Endothelial cell of umbilical vein (primary cell): ENCODE measurements at regions not wholly inside any gene's neighbourhood (a gene's known extent, or its start where the extent isn't known, plus 50 kb on each side); places are given as distances from the start of the nearest gene placed in this dataset.

Experiments used
- BruUV-seq: library from RNA; stranded (reverse); fragments of 400-500 nt; replicated peaks from 2 replicates; lab custom pipeline; 2021; lab: Mats Ljungman, UMichigan
- CTCF ChIA-PET: fragments of 300-600, 350-600 bp; sonication (Branson Sonifier 250); formaldehyde crosslinking; loops from one replicate; lab custom pipeline; 2021; ENCODE audit warnings: antibody characterized with exemption, inconsistent platforms; lab: Charles Lee
- POLR2A ChIA-PET: fragments of 300-600, 350-600 bp; sonication (Branson Sonifier 250); formaldehyde crosslinking; loops from one replicate; lab custom pipeline; 2021; ENCODE audit warnings: antibody characterized with exemption, inconsistent platforms; lab: Charles Lee
- DNase-seq: peaks from one replicate; pipeline ENCODE4 v3.0.0-alpha.2; 2011; ENCODE audit warnings: low read depth, low spot score
- FAIRE-seq: peaks from 2 replicates; lab custom pipeline; 2011; peaks lifted over from hg19 to GRCh38; lab: Jason Lieb, UNC
- H2AFZ ChIP-seq: 2 replicates; pipeline ENCODE4 v1.6.0; 2012; ENCODE audit warnings: low read depth, low read length, control low read depth, inconsistent platforms
- H3K27ac ChIP-seq: 2 replicates; pipeline ENCODE4 v1.5.1; 2011; ENCODE audit warnings: low read depth, mild to moderate bottlenecking, control low read depth, low read length, moderate library complexity; ENCODE audit not compliant: insufficient read depth
- H3K27me3 ChIP-seq, 2 experiments: 2 replicates each; pipeline versions ENCODE4 v1.6.0 to v1.6.1; 2011; ENCODE audit warnings: low read length in 2 of 2, mixed read lengths in 1 of 2; ENCODE audit not compliant: control insufficient read depth in 2 of 2, insufficient read depth in 2 of 2
- H3K36me3 ChIP-seq, 2 experiments: 2 replicates in 1 of 2; 3 replicates in 1 of 2; pipeline ENCODE4 v1.5.1; 2011; ENCODE audit warnings: low read length in 2 of 2, mild to moderate bottlenecking in 1 of 2, moderate library complexity in 1 of 2; ENCODE audit not compliant: control insufficient read depth in 2 of 2, insufficient read depth in 2 of 2; ENCODE audit errors: extremely low read depth in 1 of 2
- H3K4me1 ChIP-seq: 3 replicates; pipeline ENCODE4 v1.5.1; 2011; ENCODE audit warnings: mild to moderate bottlenecking, low read length; ENCODE audit not compliant: control insufficient read depth, insufficient read depth; ENCODE audit errors: extremely low read depth
- H3K4me2 ChIP-seq: 2 replicates; pipeline ENCODE4 v1.6.1; 2011; ENCODE audit warnings: low read length, control low read depth, mixed read lengths; ENCODE audit not compliant: insufficient read depth
- H3K4me3 ChIP-seq, 3 experiments: fragments of 200-600 bp in 1 of 3; sonication (generic), shearing (Covaris generic) in 1 of 3; replicated peaks in 1 of 3; 2 replicates each; pipeline ENCODE4 v1.5.1; 2011 to 2016; ENCODE audit warnings: control low read depth in 3 of 3, low read length in 3 of 3, mild to moderate bottlenecking in 2 of 3, inconsistent platforms in 1 of 3, low read depth in 1 of 3, moderate library complexity in 1 of 3; ENCODE audit not compliant: insufficient read depth in 1 of 3
- H3K79me2 ChIP-seq: 2 replicates; pipeline ENCODE4 v1.6.0; 2012; ENCODE audit warnings: low read length, inconsistent platforms; ENCODE audit not compliant: control insufficient read depth, insufficient read depth
- H3K9ac ChIP-seq: replicated peaks from 2 replicates; pipeline ENCODE3; 2011; ENCODE audit warnings: low read length, control low read depth; ENCODE audit not compliant: insufficient read depth; ENCODE audit errors: extremely low read depth
- H3K9me1 ChIP-seq: replicated peaks from 3 replicates; pipeline ENCODE4 v1.6.0; 2011; ENCODE audit warnings: mild to moderate bottlenecking, low read length; ENCODE audit not compliant: control insufficient read depth, insufficient read depth; ENCODE audit errors: extremely low read depth
- H3K9me3 ChIP-seq: replicated peaks from 2 replicates; pipeline ENCODE4 v1.5.1; 2012; ENCODE audit warnings: low read length, inconsistent platforms; ENCODE audit not compliant: control insufficient read depth, insufficient read depth
- H4K20me1 ChIP-seq: replicated peaks from 2 replicates; pipeline ENCODE3; 2011; ENCODE audit warnings: mild to moderate bottlenecking, low read length; ENCODE audit not compliant: control insufficient read depth, insufficient read depth; ENCODE audit errors: extremely low read depth
- CTCF ChIP-seq, 2 donors: IDR thresholded peaks; 1 replicate in 1 of 2; 2 replicates in 1 of 2; pipeline ENCODE4 v1.5.1; 2011; ENCODE audit warnings: low read length in 2 of 2, mild to moderate bottlenecking in 2 of 2, moderate library complexity in 2 of 2, control low read depth in 1 of 2, inconsistent platforms in 1 of 2, low read depth in 1 of 2; ENCODE audit not compliant: insufficient read depth in 1 of 2; ENCODE audit errors: extremely low read depth in 1 of 2
- EZH2 ChIP-seq: IDR thresholded peaks from 2 replicates; pipeline ENCODE4 v1.6.1; 2012; ENCODE audit warnings: borderline replicate concordance, low read depth, mild to moderate bottlenecking, moderate library complexity, low read length, inconsistent platforms; ENCODE audit not compliant: severe bottlenecking
- GATA2 ChIP-seq: IDR thresholded peaks from 2 replicates; pipeline ENCODE4 v1.7.0; 2011; ENCODE audit warnings: low read depth, mild to moderate bottlenecking, moderate library complexity, mixed read lengths, low read length; ENCODE audit not compliant: insufficient read length, insufficient read depth
- POLR2AphosphoS5 ChIP-seq: IDR thresholded peaks from 2 replicates; pipeline ENCODE4 v1.6.1; 2012; ENCODE audit warnings: low read depth, mild to moderate bottlenecking, control low read depth, low read length, moderate library complexity; ENCODE audit not compliant: insufficient read depth
- dilution Hi-C: fragments of 300-500 bp; cut with MboI; formaldehyde crosslinking; loops from one replicate; pipeline ENCODE4 v1.15.0; 2019; ENCODE audit warnings: low sequenced_read_pairs; ENCODE audit not compliant: extremely low pct_ligation_motif_present
- intact Hi-C: fragments of 100-400 bp; cut with micrococcal nuclease; formaldehyde crosslinking; loops from one replicate; pipeline ENCODE4 v1.10.0; 2022

GRCh38 chr18:65983750-65984149 is 232.9 kb downstream of the CDH7 start:
- Histone ChIP-seq H3K9ac (no peak overlapping the region), H4K20me1 (no peaks in the 10 kb centered on the region), H3K9me3 (no peaks in the 10 kb centered on the region), H3K9me1 (no peaks in the 10 kb centered on the region), H3K27ac (no peak overlapping the region), H3K4me1 (no peaks in the 10 kb centered on the region), H3K4me2 (no peak overlapping the region), H3K79me2 (no peaks in the 10 kb centered on the region), H3K4me3 (no peak overlapping the region), H3K36me3 (no peaks in the 10 kb centered on the region), H2AFZ (no peak overlapping the region), H3K27me3 (no peaks in the 10 kb centered on the region)
- TF ChIP-seq EZH2: no peak
- no TSS peak for BruUV-seq
- dilution Hi-C loops: no loop called here
- peak; percentile 3 for DNase-seq
- intact Hi-C loops: no loop called here
- FAIRE-seq: no peak
- CTCF ChIA-PET: no interaction called here
- POLR2A ChIA-PET: no interaction called here

GRCh38 chr18:65975536-65975935 is 224.7 kb downstream of the CDH7 start:
- intact Hi-C loops: no loop called here
- no peak overlapping the region for H3K27ac ChIP-seq
- dilution Hi-C loops: no loop called here
- H3K27me3 ChIP-seq: no peaks in the 10 kb centered on the region
- H4K20me1 ChIP-seq: no peaks in the 10 kb centered on the region
- no peak overlapping the region for H2AFZ ChIP-seq
- DNase-seq: peak; percentile 2
- H3K9me3 ChIP-seq: no peaks in the 10 kb centered on the region
- H3K4me2 ChIP-seq: no peak overlapping the region
- no peak overlapping the region for H3K9ac ChIP-seq
- H3K36me3 ChIP-seq: no peaks in the 10 kb centered on the region
- TF ChIP-seq POLR2AphosphoS5 (no peak), GATA2 (no peak), CTCF (IDR thresholded peaks at IDR 0.05; ENCODE audit: extremely low read depth in 1 of 2, insufficient read depth in 1 of 2, low read depth in 1 of 2, low read length in 2 of 2) (no peak)
- no peaks in the 10 kb centered on the region for H3K9me1 ChIP-seq
- no peak for FAIRE-seq
- CTCF ChIA-PET: no interaction called here
- H3K79me2 ChIP-seq: no peaks in the 10 kb centered on the region
- no peaks in the 10 kb centered on the region for H3K4me1 ChIP-seq
- POLR2A ChIA-PET: no interaction called here
- no peak overlapping the region for H3K4me3 ChIP-seq
- BruUV-seq: no TSS peak
